Stimulated activated CD4-positive, alpha-beta T cell treated with anti-CD3 and anti-CD28 coated beads, Interleukin-12 subunit alpha, Interleukin-12 subunit beta, amount 100 ng/mL, for 24 hours (primary cell): ENCODE measurements at regions not wholly inside any gene's neighbourhood (a gene's known extent, or its start where the extent isn't known, plus 50 kb on each side); places are given as distances from the start of the nearest gene placed in this dataset.

Experiments
- DNase-seq, 2 experiments: peaks; one replicate each; pipeline ENCODE4 v3.0.0-alpha.2; 2020; ENCODE audit warnings: low read depth in 2 of 2

DNA sequence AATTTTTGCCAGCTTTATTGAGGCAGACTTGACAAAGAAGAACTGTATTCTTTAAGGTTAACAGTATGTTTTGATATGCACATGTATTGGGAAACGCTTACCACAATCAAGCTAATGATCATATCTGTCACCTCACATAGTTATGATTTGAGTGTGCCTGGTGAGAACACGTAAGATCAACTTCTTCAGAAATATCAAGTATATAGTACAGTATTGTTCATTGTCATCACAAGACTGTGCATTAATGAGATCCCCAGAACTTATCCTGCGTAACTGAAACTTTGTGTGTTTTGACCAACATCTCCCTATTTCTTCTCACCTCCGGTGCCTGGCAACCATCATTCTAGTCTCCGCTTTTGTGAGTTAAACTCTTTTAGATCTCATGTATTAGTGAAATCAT is 756.4 kb upstream of the EEF2KMT start:
- no peak for DNase-seq

DNA sequence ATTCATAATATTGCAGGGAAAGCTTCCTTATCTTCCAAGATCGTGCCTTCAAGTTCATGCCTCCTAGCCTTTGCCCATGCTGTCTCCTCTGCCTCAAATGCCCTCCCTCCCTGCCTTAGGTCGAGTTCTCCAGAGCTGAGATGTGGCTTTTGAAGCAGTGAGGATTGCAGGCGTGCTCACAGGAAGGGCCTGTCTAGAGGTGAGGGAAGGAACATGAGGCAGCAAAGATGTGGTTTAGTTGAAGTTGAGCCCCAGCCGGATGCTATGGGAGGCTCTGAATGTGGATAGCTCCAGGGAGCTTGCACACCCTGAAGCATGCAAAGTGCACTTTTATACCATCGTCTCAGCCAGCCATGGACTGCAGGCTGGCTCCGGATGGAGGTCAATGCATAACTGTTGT is 754.6 kb upstream of the EEF2KMT start:
- no peak for DNase-seq

DNA sequence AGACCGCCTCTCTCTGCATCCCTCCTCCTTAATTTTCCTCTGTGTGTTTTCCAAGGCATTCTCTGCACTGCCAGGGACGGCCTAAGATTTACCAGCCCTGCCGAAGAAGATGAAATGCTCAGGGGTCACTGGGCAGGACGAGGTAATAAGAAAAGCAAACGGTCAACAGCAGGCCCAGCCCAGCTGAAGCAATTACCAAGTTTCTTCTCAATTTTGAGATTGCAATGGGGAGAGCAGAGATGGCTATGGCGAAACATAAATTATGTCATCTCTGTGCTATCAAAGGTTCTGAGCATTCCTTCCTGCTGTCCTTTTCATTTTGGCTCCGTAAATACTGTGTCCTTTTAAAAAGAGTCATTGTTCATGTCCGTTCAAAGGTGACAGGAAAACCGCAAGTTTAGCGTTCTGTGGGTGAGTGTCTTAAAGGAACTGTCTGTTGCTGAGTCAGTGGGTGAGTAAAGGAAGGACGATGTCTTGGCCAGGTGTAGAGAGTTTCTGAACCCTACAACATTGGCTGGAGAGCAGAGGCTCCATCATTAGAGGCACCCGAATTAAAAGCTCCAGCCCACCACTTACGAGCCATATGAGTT is 753.9 kb upstream of the EEF2KMT start:
- no peak for DNase-seq

DNA sequence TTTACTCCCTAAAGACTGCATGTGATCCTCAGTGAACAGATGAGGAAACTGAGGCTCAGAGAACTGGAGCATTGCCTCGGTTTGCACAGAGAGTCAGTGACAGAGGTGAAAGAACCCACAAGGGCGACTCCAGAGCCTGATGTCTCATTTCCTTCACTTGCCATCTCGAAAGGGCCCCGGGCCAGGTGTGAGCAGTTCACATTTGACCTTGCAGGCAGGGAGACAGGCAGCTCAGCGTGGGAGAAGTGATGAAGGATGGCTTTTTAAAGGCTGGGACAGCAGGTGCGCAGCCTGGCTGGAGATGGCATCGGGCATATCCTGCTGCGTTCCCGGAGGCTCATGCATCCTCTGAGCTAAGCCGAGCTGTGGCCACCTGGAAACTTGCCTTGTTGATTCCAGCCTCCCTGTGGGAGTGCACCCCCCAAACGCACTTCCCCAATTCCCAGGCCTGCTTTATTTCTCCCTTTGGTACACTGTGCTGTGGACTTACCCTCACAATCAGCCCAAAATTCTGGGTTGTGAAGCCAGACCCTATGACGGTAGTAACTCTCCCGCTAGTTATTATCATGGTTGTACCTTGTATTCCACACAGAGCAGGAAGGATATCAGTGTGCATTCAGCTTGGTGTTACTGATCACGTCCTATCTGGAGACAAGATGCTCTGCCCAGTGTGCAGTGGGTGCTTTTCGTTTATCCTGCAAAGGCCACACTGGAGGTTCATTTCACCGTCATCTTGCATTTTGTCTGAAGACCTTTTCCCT is 753.2 kb upstream of the EEF2KMT start:
- DNase-seq: no peak

DNA sequence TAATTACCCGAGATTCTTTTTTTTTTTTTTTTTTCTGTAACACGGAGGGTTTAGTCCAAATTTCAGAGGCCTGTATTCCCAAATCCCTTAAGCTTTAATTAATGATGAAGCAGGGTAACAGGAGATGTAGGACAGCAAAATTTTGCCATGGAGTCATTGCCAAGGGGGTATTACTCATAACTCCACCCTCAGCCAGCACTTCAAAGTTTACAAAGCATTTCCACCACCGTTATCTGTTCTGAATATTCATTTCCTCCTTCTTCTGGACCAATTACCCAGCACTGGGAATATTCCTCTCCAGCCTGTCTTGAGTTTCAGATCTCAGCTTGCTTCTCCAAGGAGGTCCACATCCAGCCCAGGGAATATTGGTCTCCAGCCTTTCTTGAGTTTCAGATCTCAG is 747.5 kb upstream of the EEF2KMT start:
- DNase-seq: no peak

DNA sequence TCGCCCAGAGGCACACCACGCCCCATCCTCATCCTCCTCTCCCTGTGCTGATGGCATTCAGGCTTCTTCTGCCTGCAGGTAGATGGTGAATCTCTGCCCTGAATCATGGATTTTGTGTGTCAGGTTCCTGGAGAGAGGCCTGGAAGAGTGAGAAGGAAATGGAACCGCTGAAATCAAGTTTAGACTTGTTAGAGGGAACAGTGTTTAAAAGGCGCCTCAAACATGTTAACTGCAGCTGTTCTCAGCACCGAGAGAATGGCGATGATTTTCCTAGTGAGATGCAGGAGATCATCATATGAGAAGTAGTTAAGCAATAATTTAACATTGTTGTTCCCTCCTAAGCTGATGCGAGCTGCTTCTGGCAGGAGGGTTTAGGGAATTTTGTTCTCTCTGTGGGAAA is 744.4 kb upstream of the EEF2KMT start:
- DNase-seq: no peak

DNA sequence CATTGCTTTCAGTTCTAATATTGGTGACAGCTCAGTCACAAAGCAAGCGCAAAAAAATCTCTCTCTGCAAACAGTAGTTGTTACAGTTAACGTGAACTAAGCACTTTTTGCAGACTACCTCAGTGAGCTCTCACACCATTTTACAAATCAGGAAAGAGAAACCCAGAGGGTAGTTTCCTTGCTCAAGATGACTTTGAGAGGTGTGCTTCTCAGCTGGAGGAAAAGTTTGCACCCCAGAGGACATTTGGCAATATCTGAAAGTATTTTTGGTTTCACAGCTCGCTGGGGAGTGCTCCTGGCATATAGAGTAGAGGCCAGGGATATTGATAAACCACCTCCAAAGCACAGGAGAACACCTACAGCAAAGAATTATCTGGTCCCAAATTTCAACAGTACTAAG is 741.1 kb upstream of the EEF2KMT start:
- no peak for DNase-seq

DNA sequence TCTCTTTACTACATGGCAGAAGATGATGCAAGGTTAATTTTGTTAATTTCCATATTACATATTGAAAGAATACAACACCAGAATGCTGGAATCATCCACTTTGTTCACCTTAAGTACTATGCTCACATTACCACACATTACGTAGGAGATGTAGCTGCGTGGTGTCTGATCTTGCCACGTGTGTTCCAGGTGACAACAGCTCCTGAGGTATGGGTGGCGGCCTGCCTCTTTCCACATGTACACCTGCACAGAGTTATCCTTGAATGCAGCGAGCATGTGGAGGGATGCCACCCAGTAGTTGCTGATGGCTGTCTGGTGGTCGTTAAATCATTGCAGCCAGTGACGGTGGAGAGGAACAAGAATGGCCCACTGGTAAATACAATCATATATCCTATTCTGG is 740.5 kb upstream of the EEF2KMT start:
- no peak for DNase-seq

DNA sequence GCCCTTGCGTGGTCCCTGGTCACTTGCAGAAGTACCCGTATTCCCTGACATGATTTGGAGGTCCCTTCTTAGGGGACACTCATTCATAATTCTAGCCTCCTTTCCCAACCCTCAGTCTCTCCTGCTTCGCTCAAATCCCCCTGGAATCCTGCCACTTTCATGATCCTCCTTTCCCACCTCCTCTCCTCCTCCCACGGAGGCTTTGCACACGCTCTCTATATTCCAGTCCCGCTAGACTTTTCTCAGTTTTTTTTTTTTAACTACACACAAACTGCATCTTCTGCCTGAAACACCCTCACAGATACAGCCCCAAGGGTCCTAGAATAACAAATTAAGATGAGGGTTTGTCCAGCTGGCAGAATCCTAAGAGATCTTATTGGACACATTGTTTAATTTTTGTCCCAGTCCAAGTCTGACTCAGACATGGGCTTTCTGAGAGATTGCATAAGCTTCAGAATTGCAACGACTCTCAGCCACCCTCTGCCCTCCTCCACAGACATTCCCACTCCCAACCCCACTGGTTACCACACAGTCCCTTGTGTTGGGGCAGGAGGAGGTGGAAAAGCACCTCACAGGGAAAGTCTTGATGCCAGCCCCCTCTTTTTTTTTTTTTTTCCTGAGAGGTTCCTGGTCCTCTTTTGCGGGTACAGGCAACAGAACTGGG is 739.5 kb upstream of the EEF2KMT start:
- DNase-seq: no peak

DNA sequence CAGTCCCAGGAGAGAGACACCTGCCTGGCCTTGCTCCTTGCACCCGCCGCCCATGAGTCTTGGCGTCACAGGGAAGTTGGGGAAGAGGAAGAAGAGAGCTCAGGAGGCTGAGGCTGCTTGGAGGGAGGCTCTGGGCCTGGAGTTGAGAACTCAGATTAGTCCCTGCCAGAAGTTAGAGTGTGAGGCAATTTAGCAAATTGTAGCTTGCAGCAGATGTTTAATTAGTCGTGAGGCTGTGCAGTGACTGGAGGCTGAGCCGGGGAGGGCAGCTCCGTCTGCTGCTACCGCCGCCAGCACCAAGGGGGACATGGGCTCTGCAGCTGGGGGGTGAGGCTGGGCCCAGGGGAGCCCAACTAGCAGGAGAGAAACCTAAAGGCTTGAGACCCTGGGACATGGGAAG is 738.3 kb upstream of the EEF2KMT start:
- no peak for DNase-seq

DNA sequence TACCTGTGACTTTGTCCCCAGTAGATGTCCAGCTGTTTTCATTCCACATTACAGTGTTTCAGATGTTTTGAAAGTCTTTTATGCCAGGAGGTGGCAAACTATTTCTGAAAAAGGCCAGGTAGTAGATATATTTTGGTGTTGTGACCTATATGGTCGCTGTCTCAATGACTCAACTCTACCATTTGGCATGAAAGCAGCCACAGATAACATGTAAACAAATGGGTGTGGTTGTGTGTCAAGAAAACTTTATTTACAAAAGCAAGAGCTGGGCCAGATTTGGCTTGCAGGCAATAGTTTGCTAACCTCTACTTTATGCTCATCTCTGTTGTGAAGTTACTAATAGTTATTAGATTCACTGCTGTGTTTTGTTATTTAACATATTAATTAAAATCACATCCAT is 728.7 kb upstream of the EEF2KMT start:
- no peak for DNase-seq

DNA sequence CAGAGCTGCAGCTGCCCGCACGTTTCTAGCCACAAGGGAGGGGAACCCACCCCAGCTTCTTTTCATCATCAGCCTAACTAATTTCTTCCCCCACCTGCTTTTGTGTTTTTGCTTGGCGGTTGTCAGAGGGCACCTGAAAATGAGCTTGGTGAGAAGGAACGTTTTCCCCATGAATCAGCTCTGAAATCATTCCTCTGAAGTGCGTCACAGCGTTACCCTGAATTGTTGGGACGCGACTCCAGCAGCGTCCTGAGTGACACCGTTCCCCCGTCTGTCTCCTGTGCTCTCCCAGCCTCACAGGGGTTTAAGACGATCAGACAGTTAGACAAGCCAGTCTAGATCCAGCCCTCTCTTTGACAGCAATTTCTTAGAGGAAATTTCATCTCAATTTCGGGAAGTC is 722.9 kb upstream of the EEF2KMT start:
- DNase-seq: no peak

DNA sequence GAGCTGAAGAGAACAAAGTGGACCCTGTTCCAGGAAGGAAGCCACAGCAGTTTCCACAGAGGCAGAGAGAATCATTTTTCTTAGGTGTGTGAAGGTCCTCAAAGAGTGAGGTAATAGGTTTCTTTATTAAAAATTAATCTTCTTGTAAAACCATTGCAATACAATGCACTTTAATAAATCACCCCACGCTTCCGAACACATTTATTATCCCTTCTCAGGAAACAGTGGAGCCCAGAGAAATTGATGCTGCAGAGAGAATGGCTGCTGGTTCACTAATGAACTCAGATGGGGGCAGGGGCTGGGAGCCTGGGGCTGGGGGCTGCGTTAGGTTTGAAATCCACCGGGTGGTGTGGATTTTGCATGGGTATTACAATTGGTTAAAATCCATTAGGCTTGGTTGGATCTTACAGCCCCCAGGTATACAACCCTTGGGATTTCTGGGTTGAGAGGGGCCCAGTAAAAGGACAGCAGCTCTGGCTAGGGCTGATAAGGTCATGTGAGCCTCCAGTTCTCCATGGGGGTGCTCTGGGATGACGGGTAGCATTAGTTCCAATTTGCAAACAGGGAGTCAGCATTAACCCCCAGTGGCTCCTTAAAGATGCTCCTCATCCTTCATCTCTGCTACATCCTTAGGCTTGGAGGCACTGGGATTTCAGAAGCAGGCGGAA is 718.1 kb upstream of the EEF2KMT start:
- no peak for DNase-seq

DNA sequence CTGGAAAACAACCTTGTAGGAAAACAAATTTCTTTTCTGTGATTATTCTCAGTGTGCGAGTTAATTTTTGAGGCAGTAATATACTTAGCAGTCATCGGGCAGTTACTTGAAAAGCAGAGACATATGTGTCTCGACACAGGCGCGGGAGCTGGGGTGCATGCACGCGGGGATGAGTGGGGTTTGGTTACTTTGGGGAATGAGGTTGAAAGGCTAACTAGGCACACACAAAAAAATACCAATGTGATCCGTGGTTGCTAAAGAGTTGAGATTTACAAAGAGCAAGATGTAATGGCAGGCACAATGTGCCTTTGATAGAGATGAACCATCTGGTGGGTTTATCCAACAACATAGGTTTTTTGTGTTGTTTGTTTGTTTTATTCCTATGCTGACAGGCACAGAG is 703.8 kb upstream of the EEF2KMT start:
- DNase-seq: no peak

DNA sequence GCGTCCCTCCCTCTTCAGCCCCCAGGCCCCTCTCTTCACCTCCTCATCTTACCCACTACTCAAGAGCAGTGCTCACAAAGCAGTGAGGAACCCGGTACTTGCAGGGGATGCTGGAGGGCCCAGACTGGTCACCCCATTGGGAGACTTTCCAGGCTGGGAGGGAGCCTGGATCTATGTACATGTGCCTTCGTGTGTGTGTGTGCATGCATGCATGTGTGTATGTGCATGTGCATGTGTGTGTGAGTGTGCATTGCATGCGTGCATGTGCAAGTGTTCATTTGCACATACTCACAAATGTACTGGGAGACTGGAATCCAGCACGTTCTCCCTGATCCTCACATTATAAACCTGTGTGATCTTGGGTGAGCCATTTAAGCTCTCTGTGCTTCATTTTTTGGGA is 696.0 kb upstream of the EEF2KMT start:
- no peak for DNase-seq

DNA sequence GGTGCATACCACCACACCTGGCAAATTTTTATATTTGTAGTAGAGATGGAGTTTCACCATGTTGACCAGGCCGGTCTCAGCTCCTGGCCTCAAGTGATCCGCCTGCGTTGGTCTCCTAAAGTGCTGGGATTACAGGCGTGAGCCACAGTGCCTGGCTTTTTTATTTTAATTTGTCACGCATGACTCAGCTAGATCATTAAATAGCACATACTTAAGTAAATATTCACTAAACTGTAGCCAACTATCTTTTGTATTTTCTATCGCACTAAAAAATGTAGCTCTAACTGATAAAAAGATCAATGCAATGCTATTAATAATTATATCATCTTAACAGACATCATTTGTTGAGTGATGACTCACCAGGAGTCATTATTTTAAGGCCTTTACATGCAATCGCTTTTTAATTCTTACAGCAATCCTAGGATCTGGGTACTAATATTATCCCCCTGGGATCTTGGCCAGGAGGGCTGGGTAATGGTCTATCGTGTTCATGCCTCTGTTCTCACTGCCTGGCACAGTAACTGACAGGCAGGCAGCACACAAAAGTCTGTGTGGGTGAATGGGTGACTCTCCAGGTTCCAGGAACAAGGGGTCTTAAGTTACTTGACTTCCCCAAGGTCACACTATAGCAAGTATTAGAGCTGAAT is 693.5 kb upstream of the EEF2KMT start:
- no peak for DNase-seq

DNA sequence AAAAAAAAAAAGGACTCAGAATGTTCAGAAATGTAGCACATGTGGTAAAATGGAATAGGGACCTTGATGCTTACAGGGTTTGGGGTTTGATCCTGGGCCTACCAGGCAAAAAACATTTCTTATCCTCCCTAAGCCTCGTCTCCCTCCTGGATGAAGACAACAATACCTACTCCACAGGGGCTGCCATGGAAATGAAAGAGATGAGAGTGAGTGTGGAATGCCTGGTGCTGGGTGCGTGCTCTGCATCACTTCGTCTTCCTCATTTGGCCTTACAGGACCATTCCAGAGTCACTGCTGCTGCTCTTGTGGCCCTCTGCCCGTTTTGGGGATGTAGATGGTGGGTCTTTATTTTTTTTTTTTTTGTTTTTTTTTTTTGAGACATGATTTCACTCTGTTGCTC is 692.9 kb upstream of the EEF2KMT start:
- no peak for DNase-seq

DNA sequence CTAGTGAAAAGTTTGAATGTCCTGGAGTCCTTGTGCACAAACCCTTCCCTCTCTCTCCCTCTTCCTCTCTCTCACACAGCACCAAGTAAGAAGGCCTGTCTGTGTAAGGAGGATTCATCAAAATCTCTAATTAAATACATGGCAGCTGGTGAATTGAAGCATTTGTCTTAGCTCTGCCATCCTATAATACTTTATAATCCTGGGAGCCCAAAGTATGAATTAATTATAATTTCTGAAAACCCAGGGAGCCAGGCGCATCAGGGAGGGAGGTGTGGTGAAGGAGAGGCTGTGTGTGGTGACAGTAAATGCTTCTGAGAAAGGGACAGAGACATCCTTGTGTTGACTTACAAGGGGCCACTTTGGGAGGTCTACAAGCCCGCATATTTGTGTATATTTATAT is 691.4 kb upstream of the EEF2KMT start:
- DNase-seq: no peak

DNA sequence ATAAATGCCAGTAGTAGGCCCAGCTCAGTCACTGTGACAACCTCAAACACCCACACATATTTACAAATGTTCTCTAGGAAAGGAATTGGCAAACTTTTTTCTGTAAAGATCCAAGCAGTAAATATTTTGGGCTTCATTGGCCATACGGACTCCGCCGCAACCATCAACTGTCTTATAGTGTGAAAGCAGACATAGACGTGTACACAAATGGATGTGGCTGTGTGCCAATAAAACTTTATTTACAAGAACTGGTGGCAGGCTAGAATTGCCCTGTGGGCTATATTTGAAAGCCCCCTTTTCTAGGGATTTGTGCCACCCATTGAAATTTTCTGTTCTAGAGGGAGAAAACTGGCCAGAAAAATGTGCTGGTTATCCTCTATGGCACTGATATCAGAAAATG is 683.8 kb upstream of the EEF2KMT start:
- no peak for DNase-seq

DNA sequence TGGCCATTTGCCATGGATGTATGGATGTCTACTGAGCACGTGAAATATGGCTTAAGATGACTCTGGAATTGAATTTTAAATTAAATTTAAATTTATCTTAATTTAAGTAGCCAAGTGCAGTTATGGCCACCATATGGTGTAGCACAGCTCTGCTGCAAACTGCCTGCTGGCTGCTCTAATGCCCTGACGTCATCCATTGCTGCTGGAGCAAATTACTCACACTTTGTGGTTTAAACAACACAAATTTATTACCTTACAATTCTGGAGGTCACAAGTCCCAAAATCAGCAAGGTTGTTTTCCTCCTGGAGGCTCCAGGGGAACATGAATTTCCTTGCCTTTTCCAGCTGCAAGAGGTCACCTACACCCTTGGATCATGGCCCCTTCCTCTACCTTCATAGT is 679.3 kb upstream of the EEF2KMT start:
- DNase-seq: no peak

DNA sequence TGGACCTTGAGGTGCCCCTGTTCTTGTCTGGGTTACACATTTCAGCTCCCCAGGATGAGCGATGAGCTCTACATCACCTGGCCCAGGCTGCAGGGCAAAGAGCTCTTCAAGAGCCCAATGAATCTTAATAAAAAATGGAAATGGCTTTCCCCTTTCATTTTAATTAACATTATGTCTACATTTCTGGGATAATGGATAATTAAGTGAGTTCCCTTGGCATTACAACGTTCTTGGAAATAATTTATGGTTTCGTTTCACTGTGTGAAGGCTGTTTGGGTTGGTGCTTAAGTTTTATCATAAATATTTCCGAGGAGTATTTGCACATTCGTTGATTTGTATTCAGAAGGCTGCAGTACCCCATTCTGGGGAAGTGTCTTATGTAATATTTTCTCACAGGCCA is 678.3 kb upstream of the EEF2KMT start:
- DNase-seq: no peak

DNA sequence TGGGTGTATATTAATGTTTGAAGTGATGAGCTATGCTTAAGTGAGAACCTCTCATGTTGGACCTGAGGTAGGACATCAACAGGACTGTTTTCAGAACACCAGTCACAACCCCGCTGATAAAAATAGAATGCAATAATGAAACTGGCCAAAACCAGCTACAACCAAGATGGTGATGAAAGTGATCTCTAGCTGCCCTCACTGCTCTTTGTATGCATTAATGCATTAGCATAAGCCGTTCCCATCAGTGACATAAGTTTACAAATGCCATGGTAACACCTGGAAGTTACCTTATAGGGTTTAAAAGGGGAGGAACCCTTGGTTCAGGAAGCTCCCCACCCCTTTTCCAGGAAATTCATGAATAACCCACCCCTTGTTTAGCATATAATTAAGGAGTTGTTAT is 672.5 kb upstream of the EEF2KMT start:
- DNase-seq: no peak
